ENCODE measurements at regions not wholly inside any gene's neighbourhood (a gene's known extent, or its start where the extent isn't known, plus 50 kb on each side); places are given as distances from the start of the nearest gene placed in this dataset.

- H3K9ac ChIP-seq, result no peak overlapping the region
- no peak overlapping the region for H3K4me3 ChIP-seq
- no peaks in the 10 kb centered on the region for H4K20me1 ChIP-seq
- peak overlapping the region in 3 of 11 experiments; percentile 0 to 55 (median 12); a peak in 4 of 22 replicates for H3K27ac ChIP-seq
- no peaks in the 10 kb centered on the region for H3K36me3 ChIP-seq
- no peaks in the 10 kb centered on the region for H3K27me3 ChIP-seq
- peak overlapping the region in 2 of 11 experiments; percentile 49 to 52; a peak in 3 of 22 replicates for H3K4me2 ChIP-seq
- no peak for TF ChIP-seq Cebpa-rat (IDR thresholded peaks at IDR 0.05)
- no peaks in the 10 kb centered on the region for H3K9me3 ChIP-seq (replicated peaks in 1 of 11)
- H3K4me1 ChIP-seq, result peaks cover 0 to 22% (median 0%) of the 10 kb centered on the region in 10 experiments; a peak in 4 of 20 replicates
Measured at GRCh38 chr1:186739515-186739914, 59.3 kb upstream of the PTGS2 start.

- Histone ChIP-seq H3K4me3 (no peak overlapping the region), H4K20me1 (no peaks in the 10 kb centered on the region), H3K27ac (peak overlapping the region in 1 of 11 experiments; percentile 55; a peak in 3 of 22 replicates), H3K27me3 (no peaks in the 10 kb centered on the region), H3K9me3 (replicated peaks in 1 of 11) (no peaks in the 10 kb centered on the region), H3K4me1 (peaks cover 0 to 22% (median 0%) of the 10 kb centered on the region in 10 experiments; a peak in 4 of 20 replicates), H3K36me3 (no peaks in the 10 kb centered on the region), H3K4me2 (peak overlapping the region in 2 of 11 experiments; percentile 49 to 52; a peak in 2 of 22 replicates), H3K9ac (no peak overlapping the region)
- no peak for TF ChIP-seq Cebpa-rat (IDR thresholded peaks at IDR 0.05)
Measured at GRCh38 chr1:186738926-186739325, 58.7 kb upstream of the PTGS2 start.

GRCh38 chr1:186736971-186737685 lies 56.9 kb upstream of the PTGS2 start:
- no peaks in the 10 kb centered on the region for H3K9me3 ChIP-seq (replicated peaks in 1 of 11)
- H3K9ac ChIP-seq, result no peak overlapping the region
- no peak overlapping the region for H3K4me3 ChIP-seq
- no peak for TF ChIP-seq Cebpa-rat (IDR thresholded peaks at IDR 0.05)
- H3K36me3 ChIP-seq, result no peaks in the 10 kb centered on the region
- no peaks in the 10 kb centered on the region for H4K20me1 ChIP-seq
- no peaks in the 10 kb centered on the region for H3K27me3 ChIP-seq
- no peak overlapping the region for H3K4me2 ChIP-seq
- H3K27ac ChIP-seq, result no peak overlapping the region
- peaks cover 0 to 22% (median 0%) of the 10 kb centered on the region in 10 experiments; a peak in 4 of 20 replicates for H3K4me1 ChIP-seq

GRCh38 chr1:186735463-186735862 lies 55.2 kb upstream of the PTGS2 start:
- no peak overlapping the region for H3K27ac ChIP-seq
- H3K4me1 ChIP-seq, result peaks cover 0 to 22% (median 0%) of the 10 kb centered on the region in 10 experiments; a peak in 4 of 20 replicates
- no peak overlapping the region for H3K4me2 ChIP-seq
- H3K36me3 ChIP-seq, result no peaks in the 10 kb centered on the region
- no peak overlapping the region for H3K4me3 ChIP-seq
- no peak for TF ChIP-seq Cebpa-rat (IDR thresholded peaks at IDR 0.05)
- H3K9me3 ChIP-seq (replicated peaks in 1 of 11), result peaks cover 0 to 3% (median 0%) of the 10 kb centered on the region in 11 experiments; a peak in 2 of 22 replicates
- H4K20me1 ChIP-seq, result no peaks in the 10 kb centered on the region
- H3K27me3 ChIP-seq, result no peaks in the 10 kb centered on the region
- no peak overlapping the region for H3K9ac ChIP-seq

DNA sequence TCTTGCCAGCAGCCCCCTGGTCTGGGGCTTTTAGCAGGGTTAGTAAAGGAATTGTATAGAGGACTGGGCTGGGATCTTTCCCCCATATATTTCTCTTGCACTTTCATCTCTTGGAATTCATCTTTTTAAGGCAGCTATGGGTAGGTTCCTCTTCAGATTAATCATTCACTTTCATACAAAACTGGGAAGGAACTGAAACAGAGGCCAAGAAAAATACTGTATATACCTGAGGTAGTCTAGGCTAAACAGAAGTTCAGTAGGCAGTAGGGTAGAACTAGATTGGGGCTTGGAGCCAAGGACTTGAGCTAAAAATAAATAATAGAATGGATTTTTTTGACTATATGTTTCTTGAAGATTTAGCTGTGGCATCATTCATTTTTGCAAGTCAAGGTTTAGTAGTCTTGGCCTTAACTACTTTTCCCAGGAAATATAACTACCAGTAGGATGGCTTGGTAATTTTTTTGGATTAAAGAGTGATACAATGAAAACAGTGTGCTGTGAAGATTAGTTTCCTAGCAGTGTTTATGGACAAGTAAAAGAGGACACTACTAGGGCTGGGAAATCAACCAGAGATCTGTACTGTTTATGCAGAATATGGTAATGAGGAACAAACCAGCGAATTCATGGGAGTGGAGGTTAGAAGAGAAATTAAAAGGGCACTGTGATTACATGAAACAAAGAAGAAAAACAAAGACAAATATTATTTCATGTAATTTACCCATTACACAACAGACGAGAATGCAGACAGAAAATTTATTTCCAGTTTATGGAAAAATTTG lies 50.9 kb upstream of the PTGS2 start:
- Histone ChIP-seq H3K9me3 (replicated peaks in 1 of 11) (peaks cover 0 to 14% (median 3%) of the 10 kb centered on the region in 11 experiments; a peak in 6 of 22 replicates), H4K20me1 (no peaks in the 10 kb centered on the region), H3K36me3 (no peaks in the 10 kb centered on the region), H3K4me3 (no peak overlapping the region), H3K4me2 (no peak overlapping the region), H3K9ac (no peak overlapping the region), H3K27me3 (no peaks in the 10 kb centered on the region), H3K4me1 (peaks cover 0 to 8% (median 0%) of the 10 kb centered on the region in 10 experiments; a peak in 3 of 20 replicates), H3K27ac (no peak overlapping the region)
- TF ChIP-seq Cebpa-rat (IDR thresholded peaks at IDR 0.05), result no peak

All from BLaER1 treated with 17β-estradiol and CSF1 and Interleukin-3, amounts not matched to agents 10 nM and 100 nM (cell line).